Heart left ventricle (tissue), 16 donors: ENCODE measurements at regions not wholly inside any gene's neighbourhood (a gene's known extent, or its start where the extent isn't known, plus 50 kb on each side); places are given as distances from the start of the nearest gene placed in this dataset.
"Not testable (repeated sequence)": the region's sequence is repeated elsewhere in the genome, so short reads cannot be mapped to it uniquely, and the experiment has no call there.

ENCODE experiments used
- ATAC-seq, 4 donors: fragments of 200-7000 bp; cut with Tn5 transposase; one replicate each; pipeline ENCODE4 v1.9.1; 2020 to 2022; ENCODE audit warnings: moderate library complexity in 4 of 4, mild to moderate bottlenecking in 3 of 4, moderate number of reproducible peaks in 1 of 4
- DNase-seq, 5 donors: peaks; one replicate each; pipeline ENCODE4 v3.0.0-alpha.2; 2020
- H3K27ac ChIP-seq, 12 donors: fragments of 200-600 bp; sonication (generic) in 4 of 12; one replicate each; pipeline versions ENCODE4 v1.5.0 to v1.8.0; 2016 to 2022; ENCODE audit warnings: mild to moderate bottlenecking in 2 of 12
- H3K27me3 ChIP-seq, 9 donors: fragments of 200-600 bp; sonication (generic) in 2 of 9; one replicate each; pipeline versions ENCODE4 v1.5.1 to v1.8.0; 2016 to 2022; ENCODE audit warnings: mild to moderate bottlenecking in 3 of 9
- H3K36me3 ChIP-seq, 9 donors: fragments of 200-600 bp; sonication (generic) in 2 of 9; one replicate each; pipeline versions ENCODE4 v1.5.0 to v1.8.0; 2018 to 2022; ENCODE audit warnings: mild to moderate bottlenecking in 2 of 9
- H3K4me1 ChIP-seq, 12 donors: fragments of 200-600 bp; sonication (generic) in 4 of 12; one replicate each; pipeline versions ENCODE4 v1.5.0 to v1.8.0; 2016 to 2022; ENCODE audit warnings: mild to moderate bottlenecking in 3 of 12
- H3K4me3 ChIP-seq, 12 donors: fragments of 200-600 bp; sonication (generic) in 4 of 12; one replicate each; pipeline versions ENCODE4 v1.5.0 to v1.8.0; 2017 to 2022; ENCODE audit warnings: mild to moderate bottlenecking in 9 of 12, moderate library complexity in 4 of 12
- H3K9me3 ChIP-seq, 12 donors: fragments of 200-600 bp; sonication (generic) in 4 of 12; one replicate each; pipeline versions ENCODE4 v1.5.0 to v1.8.0; 2016 to 2022; ENCODE audit warnings: mild to moderate bottlenecking in 1 of 12
- CTCF ChIP-seq, 12 donors: fragments of 200-600 bp; sonication (generic) in 4 of 12; IDR thresholded peaks; one replicate each; pipeline versions ENCODE4 v1.5.0 to v1.8.0; 2018 to 2022; ENCODE audit warnings: antibody characterized with exemption in 12 of 12, mild to moderate bottlenecking in 5 of 12
- POLR2A ChIP-seq, 2 donors: fragments of 450-650 bp; IDR thresholded peaks; one replicate each; pipeline ENCODE4 v1.6.1; 2017; ENCODE audit warnings: antibody characterized with exemption in 2 of 2, mild to moderate bottlenecking in 2 of 2, moderate library complexity in 2 of 2
- WGBS, 4 donors: extraction: QIAGEN DNeasy Blood & Tissue Kit in 2 of 4; methylation state at CpG; one replicate each; pipeline versions ENCODE4 v1.1.5 to v1.1.7; 2013 to 2018; 5-methylcytosine and 5-hydroxymethylcytosine counted together
- intact Hi-C, 10 donors: fragments of 100-400 bp; cut with DNase I; formaldehyde crosslinking; loops; one replicate each; pipeline versions ENCODE4 v1.11.1 to v1.14.2; 2022
- donor health status: ischemic (EF 13 %, LVEDD 7.1; RV severe dilation, severe dysfunction).
- donor health status: healthy with polysubstance abuse.
- donor health status: DM: no; HTN: yes; CAD: no.
- donor health status: DM: no; HTN: no; CAD: no.
- donor health status: ischemic (EF 25% LVEDD 6.9; RV normal size, moderate dysfunction).
- donor health status: ischemic (EF 25% LVEDD 5.7; RV mildly dilated, moderate dysfunction).
- donor health status: healthy.
- donor health status: DM: yes; HTN: yes; CAD: no.
- donor health status: ischemic (EF 35%, LVEDD 5.7; RV mildly dilated, moderate dysfunction).
- donor health status: nonischemic (EF 11% LVEDD 7.7; RV severe dilation, severe dysfunction).
- donor health status: DM: yes; HTN: yes; CAD: no.
- donor health status: PGD.
- donor health status: ischemic (EF 29% LVEDD 5.4; RV normal size, mild dysfunction).
- donor health status: nonischemic (EF 23%, LVEDD 6.1; RV moderate dilation, normal function).

GRCh38 chr3:597746-598145 lies 401.2 kb downstream of the CHL1 start:
- 42 to 77% (median 61%) methylated on average over 1 of the region's 1 CpG for WGBS, 4 donors

GRCh38 chr3:607480-607879 lies 410.9 kb downstream of the CHL1 start:
- H3K9me3 ChIP-seq, H3K27ac ChIP-seq, ATAC-seq, H3K27me3 ChIP-seq, DNase-seq, intact Hi-C loops, H3K4me3 ChIP-seq, H3K36me3 ChIP-seq, H3K4me1 ChIP-seq: not testable (repeated sequence)
- 63 to 68% (median 64%) methylated on average over 4 of the region's 4 CpGs for WGBS, 4 donors

More at GRCh38 chr3:597746-598145, 401.2 kb downstream of the CHL1 start:
- H3K36me3 ChIP-seq, ATAC-seq, H3K4me3 ChIP-seq, H3K9me3 ChIP-seq, H3K27me3 ChIP-seq, H3K4me1 ChIP-seq, intact Hi-C loops, H3K27ac ChIP-seq, DNase-seq: not testable (repeated sequence)

GRCh38 chr3:621714-622113 lies 425.2 kb downstream of the CHL1 start:
- no peak for ATAC-seq
- intact Hi-C loops, result no loop called here
- no peak overlapping the region for H3K27ac ChIP-seq
- no peaks in the 10 kb centered on the region for H3K36me3 ChIP-seq
- no peak for DNase-seq
- TF ChIP-seq CTCF (IDR thresholded peaks at IDR 0.05) (no peak), POLR2A (IDR thresholded peaks at IDR 0.05) (no peak)
- H3K4me3 ChIP-seq, result no peak overlapping the region
- H3K27me3 ChIP-seq, result no peaks in the 10 kb centered on the region
- H3K4me1 ChIP-seq, result no peaks in the 10 kb centered on the region
- H3K9me3 ChIP-seq, result no peaks in the 10 kb centered on the region

- H3K9me3 ChIP-seq, result no peaks in the 10 kb centered on the region
- no peak overlapping the region for H3K27ac ChIP-seq
- intact Hi-C loops, result no loop called here
- H3K27me3 ChIP-seq, result no peaks in the 10 kb centered on the region
- H3K4me1 ChIP-seq, result no peaks in the 10 kb centered on the region
- 84 to 88% (median 84%) methylated on average over 7 of the region's 7 CpGs for WGBS, 4 donors
- DNase-seq (no peak), ATAC-seq (no peak)
- no peaks in the 10 kb centered on the region for H3K36me3 ChIP-seq
- no peak overlapping the region for H3K4me3 ChIP-seq
- TF ChIP-seq CTCF (IDR thresholded peaks at IDR 0.05) (no peak), POLR2A (IDR thresholded peaks at IDR 0.05) (no peak)
Observed at GRCh38 chr3:622314-622713, 425.8 kb downstream of the CHL1 start.

- H3K27me3 ChIP-seq, result no peaks in the 10 kb centered on the region
- H3K9me3 ChIP-seq, result no peaks in the 10 kb centered on the region
- WGBS, 4 donors, result 78 to 85% (median 80%) methylated on average over 4 of the region's 4 CpGs
- H3K4me3 ChIP-seq, result no peak overlapping the region
- ATAC-seq, result no peak
- no peak for DNase-seq
- TF ChIP-seq CTCF (IDR thresholded peaks at IDR 0.05), result no peak
- no peak for TF ChIP-seq POLR2A (IDR thresholded peaks at IDR 0.05)
- H3K4me1 ChIP-seq, result no peaks in the 10 kb centered on the region
- intact Hi-C loops, result no loop called here
- no peaks in the 10 kb centered on the region for H3K36me3 ChIP-seq
- no peak overlapping the region for H3K27ac ChIP-seq
Observed at GRCh38 chr3:623914-624545, 427.5 kb downstream of the CHL1 start.
